NCI-H82 treated with DMSO at 0.1 percent for 48 hours (cell line): ENCODE measurements at regions not wholly inside any gene's neighbourhood (a gene's known extent, or its start where the extent isn't known, plus 50 kb on each side); places are given as distances from the start of the nearest gene placed in this dataset.

Experiments used
- DNase-seq: peaks from one replicate; lab custom pipeline; 2025; ENCODE audit not compliant: unreplicated experiment; lab: John Stamatoyannopoulos, UW

DNA sequence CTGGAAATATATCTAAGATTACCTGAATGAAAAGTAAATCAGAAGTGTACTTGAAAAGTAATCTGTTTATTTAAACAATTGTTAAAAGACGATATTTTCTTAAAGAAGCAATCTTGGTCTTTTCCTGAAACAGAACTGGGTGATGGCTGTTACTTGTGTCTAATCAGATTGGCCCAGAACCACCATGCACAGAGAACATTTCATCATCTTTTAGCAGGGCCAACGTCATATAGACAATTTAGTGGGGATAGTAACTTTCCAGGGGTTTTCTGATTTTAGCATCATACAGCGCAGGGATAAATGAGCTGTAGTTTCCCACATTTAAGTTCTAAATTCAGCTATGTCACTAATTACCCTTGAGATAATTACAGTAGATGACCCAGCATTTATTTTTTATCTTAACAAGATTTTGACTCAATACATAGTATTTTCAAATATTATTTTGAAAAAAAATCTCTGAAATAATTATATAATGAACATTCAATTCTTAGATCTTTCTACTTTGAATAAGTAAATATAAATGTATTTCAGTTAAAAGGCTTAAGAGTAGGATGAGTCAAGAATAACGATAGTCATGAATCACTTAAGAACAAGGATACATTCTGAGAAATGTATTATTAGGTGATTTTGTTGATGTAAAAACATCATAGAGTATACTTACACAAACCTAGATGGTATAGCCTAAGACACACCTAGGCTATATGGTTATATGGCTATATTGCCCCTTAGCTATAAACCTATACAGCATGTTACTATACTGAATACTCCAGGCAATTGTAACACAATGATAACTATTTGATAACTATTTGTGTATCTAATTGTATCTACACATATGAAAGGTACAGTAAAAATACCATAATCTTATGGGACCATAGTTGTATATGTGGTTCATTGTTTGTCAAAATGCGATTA, 103.8 kb upstream of the MME start:
- no peak for DNase-seq

DNA sequence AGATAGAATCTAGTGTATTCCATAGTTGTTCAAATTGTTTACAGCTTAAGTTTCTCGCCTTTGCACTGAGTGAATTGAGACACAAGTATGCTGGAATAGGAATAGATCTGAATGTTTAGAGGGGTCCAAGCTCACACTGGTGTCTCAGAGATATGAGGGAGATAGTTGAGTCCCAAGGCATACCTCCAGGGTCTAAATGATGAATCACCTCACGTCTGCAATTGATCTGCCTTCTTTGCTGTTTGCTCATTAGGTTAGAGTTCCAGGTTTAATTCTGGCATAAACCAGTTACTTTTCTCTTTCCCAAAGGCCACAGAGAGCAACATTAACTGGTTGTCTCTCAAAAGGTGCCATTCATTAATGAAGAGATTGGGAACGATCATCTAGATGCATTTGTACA, 106.3 kb upstream of the MME start:
- no peak for DNase-seq

DNA sequence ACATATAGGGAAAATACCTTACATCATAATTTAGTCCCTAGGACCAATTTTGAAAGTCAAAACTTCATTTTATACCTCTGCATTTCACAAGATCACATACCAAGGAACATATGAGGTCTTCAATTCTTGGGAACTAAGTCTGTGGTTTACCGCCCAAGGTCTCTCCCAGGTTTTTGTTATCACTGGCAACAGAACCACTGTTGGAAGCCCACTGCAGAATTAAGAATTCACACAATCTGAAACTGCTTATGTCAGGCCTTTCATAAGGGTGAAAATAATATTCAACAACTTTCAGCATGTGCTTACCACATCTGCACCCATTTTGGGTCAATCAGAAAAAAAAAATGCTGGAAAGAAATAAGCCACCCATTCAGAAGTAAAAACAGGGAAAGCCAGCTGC, 107.2 kb upstream of the MME start:
- DNase-seq = no peak

DNA sequence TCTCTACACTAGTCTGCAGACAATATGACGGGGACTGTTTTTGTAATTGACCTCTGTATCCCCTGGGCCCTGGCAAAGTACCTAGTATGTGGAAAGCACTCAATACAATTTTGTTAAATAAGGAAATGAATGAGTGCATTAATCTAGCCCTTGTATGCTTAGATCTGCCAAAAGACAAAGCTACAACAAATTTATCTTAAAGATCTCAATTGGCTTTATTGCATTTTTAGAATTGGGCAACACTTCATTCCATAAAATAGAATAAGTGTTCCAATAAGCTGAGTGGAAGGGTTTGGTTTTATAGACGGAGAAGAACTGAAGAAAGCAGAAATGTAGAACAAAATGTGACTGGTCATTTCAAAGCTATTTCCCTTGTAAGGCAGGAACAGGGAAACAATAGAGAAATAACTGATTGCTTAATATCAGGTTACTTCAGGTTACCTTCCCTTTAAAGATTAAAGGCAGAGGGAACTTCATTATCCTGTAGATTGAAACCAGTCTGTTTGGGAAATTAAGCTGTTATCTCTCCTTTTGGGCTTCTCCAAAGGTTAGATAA, 108.3 kb upstream of the MME start:
- no peak for DNase-seq

DNA sequence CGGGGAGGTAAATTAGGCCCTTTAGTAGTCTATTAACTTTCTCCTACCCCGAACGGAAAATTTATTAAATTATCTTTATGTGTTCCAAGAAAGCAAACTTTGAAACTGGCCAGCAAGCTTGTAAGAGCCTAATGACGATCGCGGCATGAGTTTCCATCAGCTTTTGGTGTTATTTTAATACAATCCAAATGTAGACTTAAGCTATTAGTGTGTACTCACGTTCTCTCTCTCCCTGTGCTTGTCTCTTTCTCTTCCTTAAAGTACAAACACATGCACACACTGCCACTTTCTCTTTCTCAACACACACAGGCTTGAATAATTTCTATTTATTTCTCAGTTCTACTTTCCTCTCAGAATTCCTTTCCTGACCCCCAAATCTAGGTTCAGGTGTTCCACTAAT, 108.8 kb upstream of the MME start:
- DNase-seq = no peak

DNA sequence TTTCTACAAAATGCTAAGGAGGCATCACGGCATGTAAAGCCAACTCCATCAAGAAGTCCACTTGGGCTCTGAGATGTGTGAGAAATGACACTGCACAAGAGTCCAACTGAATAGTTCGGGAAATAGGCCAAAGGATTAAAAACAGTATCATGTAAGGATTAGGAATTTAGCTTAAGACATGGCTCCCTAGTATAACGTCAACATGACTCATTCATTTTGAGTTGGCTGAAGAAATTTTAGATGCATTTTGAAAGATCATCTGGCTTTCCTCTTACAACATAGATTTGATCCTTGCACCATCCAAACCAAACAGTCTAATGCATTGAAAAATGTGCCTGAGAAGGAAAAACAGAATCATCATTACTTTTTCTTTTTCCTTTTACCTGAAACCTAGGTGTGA, 109.3 kb upstream of the MME start:
- no peak for DNase-seq

DNA sequence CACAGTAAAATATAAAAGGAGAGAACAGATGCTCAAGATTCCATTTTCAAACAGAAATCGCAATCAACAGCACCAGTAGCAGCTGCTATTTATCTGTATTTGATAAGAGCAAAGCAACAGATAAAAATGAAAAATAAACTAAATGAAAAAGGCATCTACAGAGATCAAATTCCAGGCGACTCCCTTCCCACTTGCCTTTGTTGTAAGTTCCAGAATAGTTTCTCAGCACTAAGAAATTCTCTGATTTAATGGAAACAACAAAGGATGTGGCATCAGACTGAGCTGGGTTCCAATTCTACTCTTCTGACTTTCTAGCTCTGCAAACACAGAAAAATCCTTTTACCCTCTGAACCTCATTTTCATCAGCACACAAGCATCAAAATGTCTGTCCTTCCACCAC, 110.8 kb upstream of the MME start:
- DNase-seq = no peak

DNA sequence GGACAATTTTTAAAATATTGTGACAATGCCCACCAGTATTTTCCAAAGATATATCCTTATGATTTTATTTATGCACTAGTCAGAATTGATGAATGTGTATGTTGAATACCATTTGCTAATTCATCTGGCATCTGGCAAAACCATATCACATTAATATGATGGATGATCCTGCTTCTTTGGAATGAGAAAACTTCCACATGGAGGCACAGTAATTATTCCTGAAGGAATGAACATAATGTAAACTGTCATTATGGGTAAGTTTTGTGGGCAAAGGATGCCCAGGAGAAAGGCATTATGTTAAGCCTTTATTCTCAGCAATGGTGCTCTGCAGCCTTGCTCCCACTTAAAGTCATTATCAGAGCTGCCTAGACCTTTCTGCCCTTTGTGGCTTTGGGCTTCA, 113.0 kb upstream of the MME start:
- no peak for DNase-seq

DNA sequence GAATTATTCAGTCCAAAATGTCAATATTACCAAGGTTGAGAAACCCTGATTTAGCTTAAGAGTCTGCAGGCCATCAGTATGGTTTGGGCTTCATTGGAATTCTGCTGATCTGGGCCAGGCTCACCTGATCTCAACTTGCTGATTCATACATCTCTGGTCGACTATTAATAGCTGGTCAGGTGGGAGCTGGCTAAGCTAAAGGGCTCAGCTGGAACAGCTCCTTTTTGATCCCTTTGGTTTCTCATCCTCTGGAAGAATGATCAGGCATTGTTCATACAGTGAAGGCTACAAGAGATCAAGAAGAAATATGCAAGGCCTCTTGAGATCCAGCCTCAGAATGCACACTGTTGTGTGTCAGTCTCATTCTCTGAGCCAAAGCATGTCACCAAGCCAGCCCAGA, 123.3 kb upstream of the MME start:
- DNase-seq = no peak

DNA sequence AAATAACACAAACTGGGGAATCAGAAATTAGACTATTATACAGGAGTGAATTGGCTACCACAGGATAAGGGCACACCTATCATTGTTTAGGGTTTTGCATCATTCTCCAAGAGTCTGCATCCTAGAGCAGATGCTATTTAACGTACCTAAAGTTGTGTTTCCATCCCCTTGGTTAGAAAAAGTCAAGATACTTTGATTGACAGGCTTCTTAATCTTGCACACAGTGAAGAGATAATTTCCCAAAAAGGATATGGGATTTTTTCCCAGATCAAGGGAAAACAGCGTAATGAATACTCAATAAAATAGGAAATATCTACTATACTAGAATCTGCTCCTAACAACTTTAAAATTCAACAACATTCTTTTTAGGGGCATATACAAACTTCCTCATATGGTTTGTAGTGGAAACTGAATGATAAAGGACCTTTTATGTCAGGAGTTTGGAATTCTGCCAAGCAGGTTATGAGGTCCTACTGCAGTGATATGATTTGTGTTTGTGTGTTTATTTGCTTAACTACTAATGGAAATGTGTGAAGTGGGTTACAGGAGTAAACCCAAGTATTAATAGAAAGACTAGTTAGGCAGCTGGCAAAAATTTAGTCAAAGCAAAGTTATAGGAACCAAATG, 124.1 kb upstream of the MME start:
- no peak for DNase-seq

DNA sequence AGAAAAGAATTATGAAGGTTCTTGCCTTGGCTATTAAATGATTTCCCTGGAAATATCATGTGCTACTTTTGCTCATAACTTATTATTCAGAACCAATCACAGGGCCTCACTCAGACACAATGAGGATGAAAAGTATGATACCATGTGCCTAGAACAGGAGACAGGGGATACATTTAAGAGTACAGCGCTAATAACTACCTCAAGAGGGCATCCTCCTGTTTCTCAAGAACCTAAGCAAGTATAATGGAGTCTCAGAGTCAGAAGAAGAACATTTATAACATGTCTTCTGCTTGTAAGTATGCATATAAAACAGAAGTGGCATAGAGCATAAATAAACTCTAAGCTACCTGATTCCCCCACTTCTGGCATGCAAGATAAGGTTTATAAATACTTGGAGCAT, 125.4 kb upstream of the MME start:
- peak; percentile 6 for DNase-seq

DNA sequence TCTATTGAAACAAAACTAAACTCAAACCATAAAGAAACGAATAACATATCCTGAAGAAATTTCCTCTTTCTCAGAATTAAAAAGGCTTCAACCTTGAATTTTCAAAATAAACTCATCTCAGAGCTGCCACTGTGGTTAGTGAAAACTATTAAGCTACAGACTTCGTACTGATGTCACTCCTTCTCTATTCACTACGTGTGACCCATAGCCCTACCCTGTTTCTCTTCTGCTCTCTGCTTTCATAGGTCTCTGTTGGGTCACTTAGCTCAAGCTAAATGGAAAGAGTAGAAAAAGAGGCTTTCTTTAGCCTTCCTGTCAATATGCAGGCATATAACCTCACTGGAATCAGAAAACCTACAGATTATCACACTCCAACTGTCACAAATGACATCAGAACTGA, 126.6 kb upstream of the MME start:
- DNase-seq = no peak

DNA sequence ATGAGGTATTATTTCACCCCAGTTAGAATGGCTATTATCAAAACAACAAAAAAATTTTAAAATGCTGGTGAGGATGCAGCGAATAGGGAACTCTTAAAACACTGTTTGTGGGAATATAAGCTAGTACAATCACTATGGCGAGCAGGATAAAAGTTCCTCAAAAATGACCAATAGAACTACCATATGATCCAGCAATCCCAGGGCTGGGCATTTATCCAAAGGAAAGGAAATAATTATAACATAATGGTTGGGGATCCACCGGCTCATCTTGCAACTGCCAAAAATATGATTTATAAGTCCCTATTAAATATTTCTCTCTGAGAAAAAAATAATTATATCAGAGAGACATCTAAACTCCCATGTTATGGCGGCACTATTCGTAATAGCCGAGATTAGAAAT, 127.6 kb upstream of the MME start:
- no peak for DNase-seq

DNA sequence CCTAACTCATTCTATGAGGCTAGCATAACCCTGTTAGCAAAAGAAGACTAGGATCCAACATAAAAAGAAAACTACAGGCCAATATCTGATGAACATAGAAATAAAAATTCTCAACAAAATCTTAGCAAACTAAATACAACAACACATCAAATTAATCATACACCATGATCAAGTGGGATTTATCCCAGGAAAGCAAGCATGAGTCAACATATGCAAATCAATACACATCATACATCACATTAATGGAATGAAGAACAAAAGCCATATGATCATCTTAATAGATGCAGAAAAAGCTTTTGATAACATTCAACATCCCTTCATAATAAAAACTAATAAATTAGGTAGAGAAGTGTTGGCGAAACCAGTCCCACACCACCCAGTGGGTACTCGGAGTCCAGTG, 136.1 kb upstream of the MME start:
- DNase-seq = no peak

DNA sequence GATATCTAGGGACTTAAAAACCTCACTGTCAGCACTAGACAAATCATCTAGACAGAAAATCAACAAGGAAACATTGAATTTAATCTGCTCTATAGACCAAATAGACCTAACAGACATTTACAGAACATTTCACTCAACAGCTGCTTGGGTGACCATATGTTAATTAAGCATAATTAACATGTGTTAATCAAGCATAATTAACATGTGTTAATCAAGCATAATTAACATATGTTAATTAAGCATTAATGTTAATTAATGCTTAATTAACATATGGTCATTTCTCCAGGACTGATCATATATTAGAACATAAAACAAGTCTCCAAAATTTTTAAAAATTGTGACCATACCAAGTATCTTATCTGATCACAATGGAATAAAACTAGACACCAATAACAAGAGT, 137.3 kb upstream of the MME start:
- DNase-seq = no peak

DNA sequence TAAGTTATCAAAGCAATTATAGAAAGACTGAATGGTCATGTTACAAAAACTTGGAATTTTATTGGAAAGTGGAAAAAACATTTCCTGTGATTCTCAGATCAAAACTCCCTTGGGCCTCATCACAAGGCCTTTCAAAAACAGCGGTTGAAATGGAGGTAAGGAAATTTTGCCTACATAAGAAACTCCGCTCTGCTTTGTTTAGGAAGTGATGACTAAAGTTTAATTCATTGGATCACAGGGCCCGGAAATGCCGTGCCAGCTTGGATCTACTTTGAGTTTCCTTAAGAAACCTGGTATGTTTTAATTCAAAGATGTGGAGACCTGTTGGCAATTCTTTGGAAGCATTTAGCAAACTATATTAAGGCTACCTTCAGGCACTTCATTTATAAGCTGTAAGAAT, 143.9 kb upstream of the MME start:
- no peak for DNase-seq

DNA sequence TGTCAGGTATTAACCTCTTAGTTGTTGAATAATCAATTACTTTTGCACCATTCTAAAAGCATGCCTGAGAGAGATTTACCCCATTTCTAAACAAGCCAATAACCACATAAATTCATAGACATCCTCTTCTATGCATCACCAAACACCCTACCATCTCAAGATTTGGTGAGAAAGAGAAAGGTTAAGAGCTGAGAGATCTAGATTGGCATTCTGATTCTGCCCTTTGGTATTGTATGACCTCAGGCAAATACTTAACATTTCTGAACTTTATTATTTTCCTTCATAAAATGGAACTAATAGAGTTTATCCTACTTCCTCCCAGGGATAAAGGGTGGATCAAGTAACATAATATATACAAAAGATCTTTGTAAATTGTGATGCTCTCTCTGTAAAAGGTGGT, 146.5 kb upstream of the MME start:
- no peak for DNase-seq

DNA sequence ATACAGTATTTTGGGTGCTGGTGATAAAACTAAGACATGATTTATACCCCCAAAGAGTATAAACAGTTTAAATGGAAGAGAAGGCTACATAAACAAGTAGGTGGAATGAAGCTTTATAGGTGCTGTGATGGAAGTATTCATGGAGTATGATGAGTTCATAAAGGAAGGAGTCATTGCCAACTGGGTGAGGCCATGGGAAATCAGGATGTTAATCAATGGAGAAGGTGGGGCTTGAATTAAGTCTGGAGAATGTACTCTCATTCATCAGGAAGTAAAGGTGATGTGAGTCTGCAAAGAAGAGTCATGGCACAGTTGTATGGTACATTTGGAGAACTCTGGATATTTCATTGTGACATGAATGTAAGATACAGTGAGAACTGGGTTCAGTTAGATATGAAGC, 147.5 kb upstream of the MME start:
- no peak for DNase-seq

DNA sequence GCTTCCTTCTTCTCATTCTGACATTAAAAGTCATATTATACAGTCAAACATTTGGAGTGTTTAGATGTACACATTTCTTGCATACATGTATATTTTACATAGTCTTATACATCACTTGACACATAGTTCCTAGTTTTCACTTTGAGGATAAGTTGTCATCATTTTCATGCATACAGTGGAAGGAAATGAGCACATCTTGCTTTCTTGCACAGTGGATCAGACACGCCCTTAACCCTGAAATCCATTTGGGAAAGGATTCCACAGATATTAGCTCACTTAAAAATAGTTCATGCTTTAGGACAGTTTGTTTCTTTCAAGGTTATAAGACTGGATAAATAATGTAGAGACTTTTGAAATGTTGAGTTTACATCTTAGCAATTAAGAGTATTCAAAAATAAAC, 148.6 kb upstream of the MME start:
- no peak for DNase-seq

DNA sequence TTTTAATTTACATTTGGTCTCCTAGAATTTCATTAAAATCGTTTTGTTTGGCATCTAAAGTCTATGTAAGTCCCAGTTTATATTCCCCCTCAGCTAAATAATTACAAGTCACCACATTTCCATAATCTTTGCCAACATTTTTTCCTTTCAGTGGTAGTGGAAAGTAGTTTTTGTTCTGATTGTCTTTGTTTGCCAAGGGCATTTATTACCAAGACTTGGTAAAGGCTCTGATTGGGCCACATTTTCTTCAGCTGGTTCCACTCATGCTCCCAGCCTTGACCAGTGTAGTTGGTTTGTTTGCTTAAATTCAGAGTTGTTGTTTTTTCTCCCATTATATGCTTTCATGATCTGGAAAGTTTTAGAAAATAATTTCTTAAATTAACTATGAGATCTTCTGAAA, 153.4 kb upstream of the MME start:
- no peak for DNase-seq

DNA sequence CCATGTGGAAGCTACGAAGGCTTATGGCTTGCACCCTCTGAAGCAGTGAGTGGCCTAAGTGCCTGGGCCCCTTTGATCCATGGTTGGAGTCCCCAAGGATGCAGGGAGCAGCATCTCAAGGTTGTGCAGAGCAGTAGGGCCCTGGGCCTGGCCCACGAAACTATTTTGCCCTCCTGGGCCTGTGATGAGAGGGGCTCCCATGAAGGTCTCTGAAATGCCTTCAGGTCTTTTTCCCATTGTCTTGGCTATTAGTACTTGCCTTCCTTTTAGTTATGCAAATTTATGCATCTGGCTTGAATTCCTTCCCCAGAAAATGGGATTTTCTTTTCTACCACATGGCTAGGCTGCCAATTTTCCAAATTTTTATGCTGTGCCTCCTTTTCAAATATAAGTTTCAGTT, 158.8 kb upstream of the MME start:
- DNase-seq = no peak

DNA sequence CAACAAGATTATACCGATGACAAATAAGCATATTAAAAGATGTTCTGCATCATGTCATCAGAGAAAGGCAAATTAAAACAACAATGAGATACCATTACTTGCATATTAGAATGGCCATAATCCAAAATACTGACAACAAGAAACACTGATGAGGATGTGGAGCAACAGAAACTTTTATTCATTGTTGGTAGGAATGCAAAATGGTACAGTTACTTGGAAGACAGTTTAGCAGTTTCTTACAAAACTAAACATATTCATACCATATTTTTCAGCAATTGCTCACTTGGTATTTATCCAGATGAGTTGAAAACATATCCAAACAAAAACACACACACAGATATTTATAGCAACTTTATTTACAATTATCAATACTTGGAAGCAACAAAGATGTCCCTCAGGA, 160.9 kb upstream of the MME start:
- no peak for DNase-seq

DNA sequence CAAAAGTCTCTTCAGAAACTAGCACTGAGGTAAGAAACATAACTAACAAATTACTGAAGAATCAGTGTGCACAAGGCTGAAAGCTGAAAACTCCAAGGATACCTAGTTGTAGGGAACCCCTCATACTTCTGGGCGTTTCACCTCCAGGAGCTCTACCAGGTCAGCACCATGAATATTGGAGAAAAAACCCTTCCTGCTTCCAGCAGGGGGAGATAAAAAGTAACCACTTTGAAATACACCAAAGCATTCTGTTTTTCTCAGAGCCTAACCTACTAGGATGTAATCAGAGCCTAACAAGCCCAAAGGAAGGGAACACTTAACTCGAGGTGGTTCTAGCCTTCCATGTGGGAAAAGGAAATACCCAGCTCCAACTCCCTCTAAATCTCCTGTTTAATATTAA, 175.8 kb upstream of the MME start:
- no peak for DNase-seq
